IMR-90 (cell line): ENCODE measurements at regions not wholly inside any gene's neighbourhood (a gene's known extent, or its start where the extent isn't known, plus 50 kb on each side); places are given as distances from the start of the nearest gene placed in this dataset.

Source experiments
- MAZ ChIP-seq: IDR thresholded peaks from 2 replicates; pipeline ENCODE4 v1.6.1; 2012; ENCODE audit warnings: low read depth, mild to moderate bottlenecking, low read length, improper control_type of control experiment, moderate library complexity, borderline replicate concordance
- POLR2A ChIP-seq: IDR thresholded peaks from 2 replicates; pipeline ENCODE4 v1.6.1; 2012; ENCODE audit warnings: mild to moderate bottlenecking, low read depth, low read length
- RFX5 ChIP-seq: IDR thresholded peaks from 2 replicates; pipeline ENCODE4 v1.8.0; 2012; ENCODE audit warnings: low read depth, mild to moderate bottlenecking, low read length, moderate library complexity
- TF ChIP-seq, protein P1 (sequence below): conservative IDR thresholded peaks from 2 replicates; pipeline ENCODE4 v1.5.1; 2012; ENCODE audit warnings: mild to moderate bottlenecking, low read depth, low read length, improper control_type of control experiment
- TF ChIP-seq, protein P2 (sequence below): fragments of 150-350 bp; IDR thresholded peaks from 2 replicates; pipeline ENCODE4 v1.6.1; 2017; ENCODE audit warnings: mild to moderate bottlenecking, antibody characterized with exemption, low read length, low read depth

DNA sequence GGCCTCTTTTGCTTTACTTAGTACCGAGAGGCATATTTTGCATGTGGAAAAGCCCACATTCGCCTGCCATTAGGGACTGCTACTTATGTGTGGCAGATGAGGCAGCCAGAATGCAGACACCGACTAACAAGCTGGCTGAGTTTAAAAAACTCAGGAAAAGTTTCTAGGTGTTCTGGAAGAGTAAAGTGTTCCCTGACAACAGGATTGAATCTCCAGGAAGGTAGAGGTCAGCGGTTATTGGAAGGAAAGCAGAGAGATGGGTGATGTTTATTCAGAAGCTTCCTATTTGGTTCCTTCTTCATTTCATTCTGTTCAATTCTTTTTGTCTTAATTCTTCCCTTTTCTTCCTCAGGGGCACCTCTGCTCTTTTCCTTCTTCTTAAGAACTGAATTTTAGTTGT lies 206.9 kb upstream of the SNX7 start:
- TF ChIP-seq RFX5 (no peak), MAZ (no peak), POLR2A (no peak)
- TF ChIP-seq, protein P1, sequence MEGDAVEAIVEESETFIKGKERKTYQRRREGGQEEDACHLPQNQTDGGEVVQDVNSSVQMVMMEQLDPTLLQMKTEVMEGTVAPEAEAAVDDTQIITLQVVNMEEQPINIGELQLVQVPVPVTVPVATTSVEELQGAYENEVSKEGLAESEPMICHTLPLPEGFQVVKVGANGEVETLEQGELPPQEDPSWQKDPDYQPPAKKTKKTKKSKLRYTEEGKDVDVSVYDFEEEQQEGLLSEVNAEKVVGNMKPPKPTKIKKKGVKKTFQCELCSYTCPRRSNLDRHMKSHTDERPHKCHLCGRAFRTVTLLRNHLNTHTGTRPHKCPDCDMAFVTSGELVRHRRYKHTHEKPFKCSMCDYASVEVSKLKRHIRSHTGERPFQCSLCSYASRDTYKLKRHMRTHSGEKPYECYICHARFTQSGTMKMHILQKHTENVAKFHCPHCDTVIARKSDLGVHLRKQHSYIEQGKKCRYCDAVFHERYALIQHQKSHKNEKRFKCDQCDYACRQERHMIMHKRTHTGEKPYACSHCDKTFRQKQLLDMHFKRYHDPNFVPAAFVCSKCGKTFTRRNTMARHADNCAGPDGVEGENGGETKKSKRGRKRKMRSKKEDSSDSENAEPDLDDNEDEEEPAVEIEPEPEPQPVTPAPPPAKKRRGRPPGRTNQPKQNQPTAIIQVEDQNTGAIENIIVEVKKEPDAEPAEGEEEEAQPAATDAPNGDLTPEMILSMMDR = no peak
- TF ChIP-seq, protein P2, sequence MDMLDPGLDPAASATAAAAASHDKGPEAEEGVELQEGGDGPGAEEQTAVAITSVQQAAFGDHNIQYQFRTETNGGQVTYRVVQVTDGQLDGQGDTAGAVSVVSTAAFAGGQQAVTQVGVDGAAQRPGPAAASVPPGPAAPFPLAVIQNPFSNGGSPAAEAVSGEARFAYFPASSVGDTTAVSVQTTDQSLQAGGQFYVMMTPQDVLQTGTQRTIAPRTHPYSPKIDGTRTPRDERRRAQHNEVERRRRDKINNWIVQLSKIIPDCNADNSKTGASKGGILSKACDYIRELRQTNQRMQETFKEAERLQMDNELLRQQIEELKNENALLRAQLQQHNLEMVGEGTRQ = no peak
